H1 (cell line): ENCODE measurements at regions not wholly inside any gene's neighbourhood (a gene's known extent, or its start where the extent isn't known, plus 50 kb on each side); places are given as distances from the start of the nearest gene placed in this dataset.

Experiments used
- CTCF ChIA-PET: fragments of 300-600 bp; sonication (Branson Sonifier 250); formaldehyde crosslinking; loops from one replicate; lab custom pipeline; 2021; ENCODE audit not compliant: partially characterized antibody; lab: Charles Lee
- POLR2A ChIA-PET: fragments of 300-600 bp; sonication (Branson Sonifier 250); formaldehyde crosslinking; loops from one replicate; lab custom pipeline; 2021; ENCODE audit warnings: inconsistent platforms; ENCODE audit not compliant: partially characterized antibody; lab: Charles Lee
- DNase-seq, 2 experiments: peaks; one replicate each; pipeline versions ENCODE4 v3.0.0 to v3.0.0-alpha.2; 2010 to 2022; ENCODE audit warnings: low spot score in 2 of 2, low read depth in 1 of 2, mixed read lengths in 1 of 2
- FAIRE-seq: peaks from 2 replicates; lab custom pipeline; 2011; peaks lifted over from hg19 to GRCh38; lab: Jason Lieb, UNC
- H2AFZ ChIP-seq: 2 replicates; pipeline ENCODE4 v1.8.1; 2012; ENCODE audit warnings: low read length, inconsistent platforms
- H2AK5ac ChIP-seq: 2 replicates; pipeline ENCODE4 v1.6.1; 2013; ENCODE audit warnings: low read depth, low read length
- H2BK120ac ChIP-seq: replicated peaks from 2 replicates; pipeline ENCODE3; 2013; ENCODE audit warnings: low read depth, low read length, inconsistent platforms
- H2BK12ac ChIP-seq: 2 replicates; pipeline ENCODE4 v1.6.1; 2013; ENCODE audit warnings: low read depth, low read length
- H2BK15ac ChIP-seq: 2 replicates; pipeline ENCODE4 v1.6.1; 2013; ENCODE audit warnings: low read length
- H2BK20ac ChIP-seq: 2 replicates; pipeline ENCODE4 v1.6.1; 2013; ENCODE audit warnings: low read length
- H2BK5ac ChIP-seq: 2 replicates; pipeline ENCODE4 v1.6.1; 2013; ENCODE audit warnings: low read depth, low read length
- H3K14ac ChIP-seq: 2 replicates; pipeline ENCODE4 v1.6.1; 2013; ENCODE audit warnings: inconsistent platforms; ENCODE audit not compliant: insufficient read length
- H3K18ac ChIP-seq: 2 replicates; pipeline ENCODE4 v1.6.1; 2013; ENCODE audit warnings: low read length; ENCODE audit errors: extremely low read depth
- H3K23ac ChIP-seq: 2 replicates; pipeline ENCODE4 v1.6.1; 2013; ENCODE audit warnings: inconsistent platforms; ENCODE audit not compliant: insufficient read length
- H3K23me2 ChIP-seq: 2 replicates; pipeline ENCODE4 v1.6.1; 2013; ENCODE audit warnings: low read depth, low read length
- H3K27ac ChIP-seq: 2 replicates; pipeline ENCODE4 v1.6.1; 2011; ENCODE audit warnings: low read depth, low read length, inconsistent platforms
- H3K27me3 ChIP-seq, 4 experiments: replicated peaks in 1 of 4; 1 replicate in 1 of 4; 2 replicates in 3 of 4; pipeline versions ENCODE4 v1.6.1 to v1.8.1; 2011 to 2013; ENCODE audit warnings: low read length in 3 of 4, mild to moderate bottlenecking in 3 of 4, inconsistent platforms in 2 of 4, mixed read lengths in 2 of 4, moderate library complexity in 1 of 4; ENCODE audit not compliant: control insufficient read depth in 3 of 4, insufficient read depth in 3 of 4; ENCODE audit errors: extremely low read depth in 1 of 4
- H3K36me3 ChIP-seq, 4 experiments: 2 replicates each; pipeline versions ENCODE4 v1.6.1 to v1.8.1; 2011 to 2013; ENCODE audit warnings: mild to moderate bottlenecking in 4 of 4, low read length in 3 of 4, moderate library complexity in 2 of 4, control low read depth in 1 of 4, inconsistent platforms in 1 of 4; ENCODE audit not compliant: insufficient read depth in 4 of 4, control insufficient read depth in 2 of 4
- H3K4ac ChIP-seq: replicated peaks from 2 replicates; pipeline ENCODE3; 2013; ENCODE audit warnings: low read length, low read depth, mixed read lengths, inconsistent platforms; ENCODE audit not compliant: insufficient read length
- H3K4me1 ChIP-seq, 4 experiments: replicated peaks in 1 of 4; 1 replicate in 1 of 4; 2 replicates in 3 of 4; pipeline versions ENCODE4 v1.6.1 to v1.8.1; 2011 to 2013; ENCODE audit warnings: low read length in 3 of 4, inconsistent platforms in 2 of 4, mixed read lengths in 1 of 4; ENCODE audit not compliant: insufficient read depth in 4 of 4, control insufficient read depth in 3 of 4
- H3K4me2 ChIP-seq, 2 experiments: 2 replicates each; pipeline versions ENCODE4 v1.6.1 to v1.8.1; 2011 to 2013; ENCODE audit warnings: low read depth in 2 of 2, low read length in 2 of 2, control low read depth in 1 of 2, inconsistent platforms in 1 of 2, mild to moderate bottlenecking in 1 of 2; ENCODE audit not compliant: insufficient read depth in 1 of 2
- H3K4me3 ChIP-seq, 4 experiments: fragments of 200-600, 300-600 bp in 1 of 4; sonication (generic), shearing (Covaris generic), sonication (Bioruptor Twin) in 1 of 4; 2 replicates each; pipeline versions ENCODE4 v1.5.1 to v1.8.1; 2011 to 2016; ENCODE audit warnings: low read length in 4 of 4, low read depth in 3 of 4, control low read depth in 2 of 4, inconsistent platforms in 2 of 4, mild to moderate bottlenecking in 2 of 4, mixed read lengths in 1 of 4, moderate library complexity in 1 of 4; ENCODE audit not compliant: insufficient read depth in 2 of 4; ENCODE audit errors: extremely low read depth in 1 of 4
- H3K56ac ChIP-seq: replicated peaks from 2 replicates; pipeline ENCODE3; 2013; ENCODE audit warnings: low read depth, mild to moderate bottlenecking, mixed read lengths, low read length, inconsistent platforms; ENCODE audit not compliant: insufficient read length
- H3K79me1 ChIP-seq: 2 replicates; pipeline ENCODE4 v1.6.1; 2013; ENCODE audit warnings: low read depth, low read length, control low read depth
- H3K79me2 ChIP-seq, 2 experiments: 2 replicates each; pipeline versions ENCODE4 v1.6.1 to v1.8.1; 2012 to 2013; ENCODE audit warnings: low read length in 2 of 2, mild to moderate bottlenecking in 2 of 2, inconsistent platforms in 1 of 2; ENCODE audit not compliant: insufficient read depth in 2 of 2, control insufficient read depth in 1 of 2
- H3K9ac ChIP-seq, 4 experiments: replicated peaks in 1 of 4; 1 replicate in 1 of 4; 2 replicates in 3 of 4; pipeline versions ENCODE4 v1.6.1 to v1.8.1; 2011 to 2013; ENCODE audit warnings: low read depth in 3 of 4, low read length in 3 of 4, control low read depth in 2 of 4, mild to moderate bottlenecking in 2 of 4, moderate library complexity in 2 of 4, inconsistent platforms in 1 of 4; ENCODE audit errors: extremely low read depth in 1 of 4
- H3K9me3 ChIP-seq, 2 experiments: 2 replicates each; pipeline versions ENCODE4 v1.6.1 to v1.8.1; 2012 to 2013; ENCODE audit warnings: mild to moderate bottlenecking in 2 of 2, moderate library complexity in 2 of 2, control low read depth in 1 of 2, inconsistent platforms in 1 of 2, low read depth in 1 of 2, low read length in 1 of 2, mixed read lengths in 1 of 2; ENCODE audit not compliant: insufficient read depth in 2 of 2
- H4K20me1 ChIP-seq, 2 experiments: replicated peaks in 1 of 2; 2 replicates each; pipeline versions ENCODE3 to v1.8.1; 2011 to 2013; ENCODE audit warnings: inconsistent platforms in 2 of 2, low read length in 2 of 2, mild to moderate bottlenecking in 1 of 2; ENCODE audit not compliant: insufficient read depth in 2 of 2, control insufficient read depth in 1 of 2
- H4K5ac ChIP-seq: 2 replicates; pipeline ENCODE4 v1.6.1; 2013; ENCODE audit warnings: low read length, low read depth, mixed read lengths, inconsistent platforms; ENCODE audit not compliant: insufficient read length
- H4K8ac ChIP-seq: 2 replicates; pipeline ENCODE4 v1.8.0; 2013; ENCODE audit warnings: mild to moderate bottlenecking, moderate library complexity, low read length, inconsistent platforms; ENCODE audit not compliant: insufficient read depth; ENCODE audit errors: extremely low read depth
- H4K91ac ChIP-seq: replicated peaks from 2 replicates; pipeline ENCODE3; 2013; ENCODE audit warnings: low read length, mixed read lengths, inconsistent platforms; ENCODE audit not compliant: insufficient read length
- BRCA1 ChIP-seq: IDR thresholded peaks from 2 replicates; pipeline ENCODE4 v1.6.1; 2012; ENCODE audit warnings: low read depth, low read length, improper control_type of control experiment
- CEBPB ChIP-seq: IDR thresholded peaks from 2 replicates; pipeline ENCODE4 v1.6.1; 2012; ENCODE audit warnings: low read depth, low read length
- GABPA ChIP-seq: IDR thresholded peaks from 2 replicates; pipeline ENCODE4 v1.6.1; 2011; ENCODE audit warnings: mild to moderate bottlenecking, low read length, moderate library complexity, borderline replicate concordance; ENCODE audit not compliant: insufficient read depth
- WGBS, 2 experiments: shearing (Covaris generic) in 1 of 2; methylation state at CpG; one replicate each; pipeline versions ENCODE4 v1.1.6 to v1.1.7; 2013 to 2015; ENCODE audit warnings: low lambda C conversion rate in 2 of 2, mixed read lengths in 2 of 2, inconsistent platforms in 1 of 2, low coverage in 1 of 2, missing lambda C conversion rate in 1 of 2; ENCODE audit not compliant: insufficient replicate concordance in 2 of 2, insufficient coverage in 1 of 2, insufficient read length in 1 of 2; ENCODE audit errors: extremely low coverage in 1 of 2, missing lambda C conversion rate in 1 of 2; 5-methylcytosine and 5-hydroxymethylcytosine counted together

- no peak for TF ChIP-seq BRCA1
These were observed 72.7 kb upstream of the MAD2L1 start (continued) for GRCh38 chr4:120139392-120139791.

GRCh38 chr4:120132935-120133334 is 66.3 kb upstream of the MAD2L1 start:
- TF ChIP-seq CEBPB (0 out of 2 replicates have a peak, but pooled peaks have one; percentile 7), GABPA (no peak)
- WGBS, 2 experiments, result 87% methylated on average over 2 of the region's 2 CpGs; no CpG with 5 or more reads in 1 of the 2 experiments
- no peak overlapping the region for H2BK5ac ChIP-seq
- ChIA-PET CTCF (no interaction called here), POLR2A (no interaction called here)
- no peaks in the 10 kb centered on the region for H3K79me2 ChIP-seq
- H4K8ac ChIP-seq, result no peak overlapping the region
- H3K9ac ChIP-seq, result no peak overlapping the region
- H3K9me3 ChIP-seq, result no peaks in the 10 kb centered on the region
- no peak overlapping the region for H3K4ac ChIP-seq
- no peak overlapping the region for H3K14ac ChIP-seq
- FAIRE-seq (no peak), DNase-seq (no peak)
- no peak overlapping the region for H2BK15ac ChIP-seq
- no peak overlapping the region for H2AFZ ChIP-seq
- H2BK20ac ChIP-seq, result no peak overlapping the region
- no peak overlapping the region for H3K56ac ChIP-seq
- H3K4me1 ChIP-seq, result no peaks in the 10 kb centered on the region
- no peaks in the 10 kb centered on the region for H3K79me1 ChIP-seq
- H3K23ac ChIP-seq, result no peak overlapping the region
- H4K20me1 ChIP-seq, result no peaks in the 10 kb centered on the region
- no peaks in the 10 kb centered on the region for H3K36me3 ChIP-seq
- H3K27me3 ChIP-seq, result no peaks in the 10 kb centered on the region
- no peak overlapping the region for H3K4me2 ChIP-seq
- H2BK12ac ChIP-seq, result no peak overlapping the region
- H3K4me3 ChIP-seq, result no peak overlapping the region
- H4K5ac ChIP-seq, result no peak overlapping the region
- no peaks in the 10 kb centered on the region for H3K23me2 ChIP-seq
- no peak overlapping the region for H4K91ac ChIP-seq
- H3K18ac ChIP-seq, result no peak overlapping the region
- H2BK120ac ChIP-seq, result no peak overlapping the region
- no peak overlapping the region for H2AK5ac ChIP-seq
- no peak overlapping the region for H3K27ac ChIP-seq
